ENCODE measurements at regions not wholly inside any gene's neighbourhood (a gene's known extent, or its start where the extent isn't known, plus 50 kb on each side); places are given as distances from the start of the nearest gene placed in this dataset.

DNA sequence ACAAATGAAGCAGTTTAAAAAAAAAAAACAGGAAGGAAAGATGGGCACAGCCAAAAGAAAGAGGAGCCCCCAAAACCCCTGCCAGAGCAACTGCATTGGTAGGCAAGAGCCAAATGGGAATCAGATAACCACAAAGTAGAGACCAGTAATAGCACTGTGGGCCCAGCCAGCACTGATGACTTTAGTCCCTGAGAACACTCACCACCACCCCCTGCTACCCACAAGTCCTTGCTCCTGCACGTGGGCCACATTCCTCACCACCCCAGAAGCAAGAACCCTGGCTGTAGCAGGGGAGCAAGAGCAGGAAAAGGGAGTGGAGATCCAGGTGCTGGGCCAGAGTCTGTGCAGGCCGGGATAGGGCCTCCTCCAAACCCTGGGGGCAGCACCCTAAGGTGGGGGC, 86.1 kb downstream of the RRAGC start:
- no peaks in the 10 kb centered on the region for H3K9me3 ChIP-seq (ENCODE audit: control insufficient read depth in 4 of 4, low read length in 3 of 4)
- no peak for TF ChIP-seq NR2F2 (IDR thresholded peaks at IDR 0.05)
- no peak for TF ChIP-seq FOXA1 (IDR thresholded peaks at IDR 0.05)
- TF ChIP-seq YY1 (IDR thresholded peaks at IDR 0.05) = no peak
- no peak for TF ChIP-seq GABPA (IDR thresholded peaks at IDR 0.05 in 1 of 2, conservative IDR thresholded peaks at IDR 0.05 in 1 of 2)
- no peak for TF ChIP-seq FOXA2 (IDR thresholded peaks at IDR 0.05)
- TF ChIP-seq, protein P1, sequence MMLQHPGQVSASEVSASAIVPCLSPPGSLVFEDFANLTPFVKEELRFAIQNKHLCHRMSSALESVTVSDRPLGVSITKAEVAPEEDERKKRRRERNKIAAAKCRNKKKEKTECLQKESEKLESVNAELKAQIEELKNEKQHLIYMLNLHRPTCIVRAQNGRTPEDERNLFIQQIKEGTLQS (IDR thresholded peaks at IDR 0.05) = no peak
- TF ChIP-seq, protein P2, sequence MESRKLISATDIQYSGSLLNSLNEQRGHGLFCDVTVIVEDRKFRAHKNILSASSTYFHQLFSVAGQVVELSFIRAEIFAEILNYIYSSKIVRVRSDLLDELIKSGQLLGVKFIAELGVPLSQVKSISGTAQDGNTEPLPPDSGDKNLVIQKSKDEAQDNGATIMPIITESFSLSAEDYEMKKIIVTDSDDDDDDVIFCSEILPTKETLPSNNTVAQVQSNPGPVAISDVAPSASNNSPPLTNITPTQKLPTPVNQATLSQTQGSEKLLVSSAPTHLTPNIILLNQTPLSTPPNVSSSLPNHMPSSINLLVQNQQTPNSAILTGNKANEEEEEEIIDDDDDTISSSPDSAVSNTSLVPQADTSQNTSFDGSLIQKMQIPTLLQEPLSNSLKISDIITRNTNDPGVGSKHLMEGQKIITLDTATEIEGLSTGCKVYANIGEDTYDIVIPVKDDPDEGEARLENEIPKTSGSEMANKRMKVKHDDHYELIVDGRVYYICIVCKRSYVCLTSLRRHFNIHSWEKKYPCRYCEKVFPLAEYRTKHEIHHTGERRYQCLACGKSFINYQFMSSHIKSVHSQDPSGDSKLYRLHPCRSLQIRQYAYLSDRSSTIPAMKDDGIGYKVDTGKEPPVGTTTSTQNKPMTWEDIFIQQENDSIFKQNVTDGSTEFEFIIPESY (IDR thresholded peaks at IDR 0.05) = no peak
- TF ChIP-seq, protein P3, sequence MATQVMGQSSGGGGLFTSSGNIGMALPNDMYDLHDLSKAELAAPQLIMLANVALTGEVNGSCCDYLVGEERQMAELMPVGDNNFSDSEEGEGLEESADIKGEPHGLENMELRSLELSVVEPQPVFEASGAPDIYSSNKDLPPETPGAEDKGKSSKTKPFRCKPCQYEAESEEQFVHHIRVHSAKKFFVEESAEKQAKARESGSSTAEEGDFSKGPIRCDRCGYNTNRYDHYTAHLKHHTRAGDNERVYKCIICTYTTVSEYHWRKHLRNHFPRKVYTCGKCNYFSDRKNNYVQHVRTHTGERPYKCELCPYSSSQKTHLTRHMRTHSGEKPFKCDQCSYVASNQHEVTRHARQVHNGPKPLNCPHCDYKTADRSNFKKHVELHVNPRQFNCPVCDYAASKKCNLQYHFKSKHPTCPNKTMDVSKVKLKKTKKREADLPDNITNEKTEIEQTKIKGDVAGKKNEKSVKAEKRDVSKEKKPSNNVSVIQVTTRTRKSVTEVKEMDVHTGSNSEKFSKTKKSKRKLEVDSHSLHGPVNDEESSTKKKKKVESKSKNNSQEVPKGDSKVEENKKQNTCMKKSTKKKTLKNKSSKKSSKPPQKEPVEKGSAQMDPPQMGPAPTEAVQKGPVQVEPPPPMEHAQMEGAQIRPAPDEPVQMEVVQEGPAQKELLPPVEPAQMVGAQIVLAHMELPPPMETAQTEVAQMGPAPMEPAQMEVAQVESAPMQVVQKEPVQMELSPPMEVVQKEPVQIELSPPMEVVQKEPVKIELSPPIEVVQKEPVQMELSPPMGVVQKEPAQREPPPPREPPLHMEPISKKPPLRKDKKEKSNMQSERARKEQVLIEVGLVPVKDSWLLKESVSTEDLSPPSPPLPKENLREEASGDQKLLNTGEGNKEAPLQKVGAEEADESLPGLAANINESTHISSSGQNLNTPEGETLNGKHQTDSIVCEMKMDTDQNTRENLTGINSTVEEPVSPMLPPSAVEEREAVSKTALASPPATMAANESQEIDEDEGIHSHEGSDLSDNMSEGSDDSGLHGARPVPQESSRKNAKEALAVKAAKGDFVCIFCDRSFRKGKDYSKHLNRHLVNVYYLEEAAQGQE (IDR thresholded peaks at IDR 0.05) = no peak
- TF ChIP-seq, protein P4, sequence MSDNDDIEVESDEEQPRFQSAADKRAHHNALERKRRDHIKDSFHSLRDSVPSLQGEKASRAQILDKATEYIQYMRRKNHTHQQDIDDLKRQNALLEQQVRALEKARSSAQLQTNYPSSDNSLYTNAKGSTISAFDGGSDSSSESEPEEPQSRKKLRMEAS (IDR thresholded peaks at IDR 0.05) = no peak
- TF ChIP-seq TAF1 (conservative IDR thresholded peaks at IDR 0.05) = no peak
- TF ChIP-seq EGR1 (IDR thresholded peaks at IDR 0.05; ENCODE audit: low read depth in 2 of 2) = no peak
- TF ChIP-seq RXRA (IDR thresholded peaks at IDR 0.05) = no peak
- TF ChIP-seq HNF4A (conservative IDR thresholded peaks at IDR 0.05) = no peak
- no peak for TF ChIP-seq JUND (IDR thresholded peaks at IDR 0.05)
- TF ChIP-seq SP1 (IDR thresholded peaks at IDR 0.05) = no peak
- no peak for TF ChIP-seq HNF4G (IDR thresholded peaks at IDR 0.05)
- TF ChIP-seq, protein P5, sequence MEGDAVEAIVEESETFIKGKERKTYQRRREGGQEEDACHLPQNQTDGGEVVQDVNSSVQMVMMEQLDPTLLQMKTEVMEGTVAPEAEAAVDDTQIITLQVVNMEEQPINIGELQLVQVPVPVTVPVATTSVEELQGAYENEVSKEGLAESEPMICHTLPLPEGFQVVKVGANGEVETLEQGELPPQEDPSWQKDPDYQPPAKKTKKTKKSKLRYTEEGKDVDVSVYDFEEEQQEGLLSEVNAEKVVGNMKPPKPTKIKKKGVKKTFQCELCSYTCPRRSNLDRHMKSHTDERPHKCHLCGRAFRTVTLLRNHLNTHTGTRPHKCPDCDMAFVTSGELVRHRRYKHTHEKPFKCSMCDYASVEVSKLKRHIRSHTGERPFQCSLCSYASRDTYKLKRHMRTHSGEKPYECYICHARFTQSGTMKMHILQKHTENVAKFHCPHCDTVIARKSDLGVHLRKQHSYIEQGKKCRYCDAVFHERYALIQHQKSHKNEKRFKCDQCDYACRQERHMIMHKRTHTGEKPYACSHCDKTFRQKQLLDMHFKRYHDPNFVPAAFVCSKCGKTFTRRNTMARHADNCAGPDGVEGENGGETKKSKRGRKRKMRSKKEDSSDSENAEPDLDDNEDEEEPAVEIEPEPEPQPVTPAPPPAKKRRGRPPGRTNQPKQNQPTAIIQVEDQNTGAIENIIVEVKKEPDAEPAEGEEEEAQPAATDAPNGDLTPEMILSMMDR (IDR thresholded peaks at IDR 0.05; ENCODE audit: low read depth, low read length, missing input control) = no peak
- no peak for TF ChIP-seq RAD21 (IDR thresholded peaks at IDR 0.05)
- WGBS = 68% methylated on average over 2 of the region's 2 CpGs
- DNase-seq (ENCODE audit: low spot score) = no peak
- H3K36me3 ChIP-seq (ENCODE audit: control insufficient read depth in 4 of 4, insufficient read depth in 3 of 4, low read depth in 1 of 4, low read length in 3 of 4) = no peaks in the 10 kb centered on the region
- no peaks in the 10 kb centered on the region for H3K4me1 ChIP-seq (ENCODE audit: control insufficient read depth in 4 of 4, insufficient read depth in 4 of 4, low read length in 3 of 4)
- H3K4me3 ChIP-seq (ENCODE audit: low read depth in 1 of 3, low read length in 3 of 3) = no peak overlapping the region
- H3K9ac ChIP-seq (ENCODE audit: low read depth in 1 of 2, low read length in 2 of 2) = no peak overlapping the region
- H3K27me3 ChIP-seq (ENCODE audit: control insufficient read depth in 4 of 4, insufficient read depth in 4 of 4, low read length in 3 of 4) = peaks cover 0 to 3% (median 0%) of the 10 kb centered on the region in 4 donors
- no peak overlapping the region for H3K27ac ChIP-seq (ENCODE audit: low read depth in 1 of 2, low read length in 2 of 2)

Data from liver (tissue), 8 donors.